ENCODE measurements at regions not wholly inside any gene's neighbourhood (a gene's known extent, or its start where the extent isn't known, plus 50 kb on each side); places are given as distances from the start of the nearest gene placed in this dataset.

DNA sequence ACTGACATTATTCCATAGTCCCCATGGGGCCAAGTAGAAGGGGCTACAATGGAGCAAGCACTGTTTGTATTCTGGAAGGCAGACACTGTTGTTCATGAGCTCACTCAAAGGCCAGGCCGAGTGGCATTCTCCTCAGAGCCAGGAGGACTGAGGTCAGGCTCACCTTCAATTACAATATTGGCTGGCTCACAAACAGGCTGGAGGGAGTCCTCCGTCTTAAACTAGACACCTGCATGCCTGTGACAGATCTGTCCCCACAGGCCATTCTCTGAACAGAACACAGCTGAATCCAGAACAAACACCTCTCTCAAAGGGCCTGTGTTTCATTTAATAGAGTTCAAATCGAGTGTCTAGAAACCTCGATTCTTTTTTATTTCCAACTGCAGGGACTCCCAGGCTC lies 347.4 kb upstream of the PPP2R3A start:
- no peak overlapping the region for H3K27ac ChIP-seq (ENCODE audit: low read depth in 1 of 2, low read length in 2 of 2)
- peaks cover 0 to 2% (median 0%) of the 10 kb centered on the region in 4 donors for H3K27me3 ChIP-seq (ENCODE audit: control insufficient read depth in 4 of 4, insufficient read depth in 4 of 4, low read length in 3 of 4)
- no peak overlapping the region for H3K4me3 ChIP-seq (ENCODE audit: low read depth in 1 of 3, low read length in 3 of 3)
- no peaks in the 10 kb centered on the region for H3K36me3 ChIP-seq (ENCODE audit: control insufficient read depth in 4 of 4, insufficient read depth in 3 of 4, low read depth in 1 of 4, low read length in 3 of 4)
- TF ChIP-seq, protein P1, sequence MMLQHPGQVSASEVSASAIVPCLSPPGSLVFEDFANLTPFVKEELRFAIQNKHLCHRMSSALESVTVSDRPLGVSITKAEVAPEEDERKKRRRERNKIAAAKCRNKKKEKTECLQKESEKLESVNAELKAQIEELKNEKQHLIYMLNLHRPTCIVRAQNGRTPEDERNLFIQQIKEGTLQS (IDR thresholded peaks at IDR 0.05), result no peak
- no peak for TF ChIP-seq RAD21 (IDR thresholded peaks at IDR 0.05)
- DNase-seq (ENCODE audit: low spot score), result no peak
- 83% methylated on average over 4 of the region's 4 CpGs for WGBS
- no peak overlapping the region for H3K9ac ChIP-seq (ENCODE audit: low read depth in 1 of 2, low read length in 2 of 2)
- H3K9me3 ChIP-seq (ENCODE audit: control insufficient read depth in 4 of 4, low read length in 3 of 4), result no peaks in the 10 kb centered on the region
- no peaks in the 10 kb centered on the region for H3K4me1 ChIP-seq (ENCODE audit: control insufficient read depth in 4 of 4, insufficient read depth in 4 of 4, low read length in 3 of 4)

DNA sequence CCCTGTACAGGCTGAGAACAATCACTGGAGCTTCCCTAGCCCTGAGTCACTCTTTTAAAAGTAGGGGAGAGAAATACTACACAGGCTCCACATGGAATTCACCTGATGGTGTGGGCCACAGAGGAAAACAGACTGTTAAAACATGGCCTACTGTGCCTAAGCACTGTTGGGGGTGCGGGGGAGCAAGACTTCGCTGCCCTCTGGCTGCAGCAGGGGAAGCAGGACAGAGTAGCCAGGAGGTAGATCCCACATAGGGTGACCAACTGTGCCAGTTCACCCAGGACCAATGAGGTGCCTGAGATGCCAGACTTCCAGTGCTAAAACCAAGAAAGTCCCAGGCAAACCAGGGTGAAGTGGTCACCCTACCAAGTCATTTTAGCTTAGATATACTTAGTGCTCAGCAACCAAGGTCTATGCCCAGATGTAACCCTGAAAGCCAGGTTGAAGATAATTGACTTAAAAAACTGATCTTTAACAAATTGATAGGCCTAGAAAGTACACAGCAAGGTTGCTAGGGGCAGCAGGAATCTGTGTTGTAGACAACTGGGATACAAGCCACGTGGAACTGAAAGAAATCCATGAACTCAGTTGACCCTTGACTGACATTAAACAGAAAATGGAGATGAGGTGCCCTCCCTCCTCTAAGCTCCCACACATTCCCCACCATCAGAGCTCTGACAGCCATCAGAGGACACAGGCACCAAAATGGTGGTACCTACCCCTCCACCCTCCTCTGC lies 344.2 kb upstream of the PPP2R3A start:
- no peaks in the 10 kb centered on the region for H3K9me3 ChIP-seq (ENCODE audit: control insufficient read depth in 4 of 4, low read length in 3 of 4)
- H3K9ac ChIP-seq (ENCODE audit: low read depth in 1 of 2, low read length in 2 of 2), result no peak overlapping the region
- no peaks in the 10 kb centered on the region for H3K36me3 ChIP-seq (ENCODE audit: control insufficient read depth in 4 of 4, insufficient read depth in 3 of 4, low read depth in 1 of 4, low read length in 3 of 4)
- no peak overlapping the region for H3K27ac ChIP-seq (ENCODE audit: low read depth in 1 of 2, low read length in 2 of 2)
- TF ChIP-seq TAF1 (conservative IDR thresholded peaks at IDR 0.05), result no peak
- no peak for TF ChIP-seq RXRA (IDR thresholded peaks at IDR 0.05)
- H3K4me1 ChIP-seq (ENCODE audit: control insufficient read depth in 4 of 4, insufficient read depth in 4 of 4, low read length in 3 of 4), result no peaks in the 10 kb centered on the region
- WGBS, result 71% methylated on average over 3 of the region's 3 CpGs
- H3K4me3 ChIP-seq (ENCODE audit: low read depth in 1 of 3, low read length in 3 of 3), result no peak overlapping the region
- DNase-seq (ENCODE audit: low spot score), result no peak
- peaks cover 0 to 2% (median 0%) of the 10 kb centered on the region in 4 donors for H3K27me3 ChIP-seq (ENCODE audit: control insufficient read depth in 4 of 4, insufficient read depth in 4 of 4, low read length in 3 of 4)

DNA sequence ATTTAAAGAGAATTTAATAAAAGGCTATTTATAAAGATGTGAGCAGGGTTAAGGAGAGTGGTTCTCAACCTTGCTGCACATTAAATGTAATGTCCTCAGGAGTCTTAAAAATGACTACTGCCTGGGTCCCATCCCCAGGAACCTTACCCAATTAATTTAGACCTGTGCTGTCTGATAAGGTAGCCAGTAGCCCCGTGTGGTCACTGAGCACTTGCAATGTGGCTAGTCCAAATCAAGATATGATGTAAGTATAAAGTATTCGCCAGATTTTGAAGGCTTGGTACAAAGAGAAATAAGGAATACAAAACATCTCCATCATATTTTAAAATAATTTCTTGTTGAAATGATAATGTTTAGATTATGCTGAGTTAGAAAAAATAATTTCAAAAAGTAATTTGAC lies 343.3 kb upstream of the PPP2R3A start:
- TF ChIP-seq MAX (IDR thresholded peaks at IDR 0.05) (no peak), CTCF (IDR thresholded peaks at IDR 0.05; ENCODE audit: low read depth, low read length, missing input control) (no peak), NR2F2 (IDR thresholded peaks at IDR 0.05) (no peak), HNF4G (IDR thresholded peaks at IDR 0.05) (no peak), RAD21 (IDR thresholded peaks at IDR 0.05) (no peak), HNF4A (conservative IDR thresholded peaks at IDR 0.05) (no peak), GABPA (IDR thresholded peaks at IDR 0.05 in 1 of 2, conservative IDR thresholded peaks at IDR 0.05 in 1 of 2) (no peak), TAF1 (conservative IDR thresholded peaks at IDR 0.05) (no peak), FOXA2 (IDR thresholded peaks at IDR 0.05) (no peak), SP1 (IDR thresholded peaks at IDR 0.05) (no peak), YY1 (IDR thresholded peaks at IDR 0.05) (no peak)
- TF ChIP-seq, protein P1 (IDR thresholded peaks at IDR 0.05), result no peak
- TF ChIP-seq, protein P2, sequence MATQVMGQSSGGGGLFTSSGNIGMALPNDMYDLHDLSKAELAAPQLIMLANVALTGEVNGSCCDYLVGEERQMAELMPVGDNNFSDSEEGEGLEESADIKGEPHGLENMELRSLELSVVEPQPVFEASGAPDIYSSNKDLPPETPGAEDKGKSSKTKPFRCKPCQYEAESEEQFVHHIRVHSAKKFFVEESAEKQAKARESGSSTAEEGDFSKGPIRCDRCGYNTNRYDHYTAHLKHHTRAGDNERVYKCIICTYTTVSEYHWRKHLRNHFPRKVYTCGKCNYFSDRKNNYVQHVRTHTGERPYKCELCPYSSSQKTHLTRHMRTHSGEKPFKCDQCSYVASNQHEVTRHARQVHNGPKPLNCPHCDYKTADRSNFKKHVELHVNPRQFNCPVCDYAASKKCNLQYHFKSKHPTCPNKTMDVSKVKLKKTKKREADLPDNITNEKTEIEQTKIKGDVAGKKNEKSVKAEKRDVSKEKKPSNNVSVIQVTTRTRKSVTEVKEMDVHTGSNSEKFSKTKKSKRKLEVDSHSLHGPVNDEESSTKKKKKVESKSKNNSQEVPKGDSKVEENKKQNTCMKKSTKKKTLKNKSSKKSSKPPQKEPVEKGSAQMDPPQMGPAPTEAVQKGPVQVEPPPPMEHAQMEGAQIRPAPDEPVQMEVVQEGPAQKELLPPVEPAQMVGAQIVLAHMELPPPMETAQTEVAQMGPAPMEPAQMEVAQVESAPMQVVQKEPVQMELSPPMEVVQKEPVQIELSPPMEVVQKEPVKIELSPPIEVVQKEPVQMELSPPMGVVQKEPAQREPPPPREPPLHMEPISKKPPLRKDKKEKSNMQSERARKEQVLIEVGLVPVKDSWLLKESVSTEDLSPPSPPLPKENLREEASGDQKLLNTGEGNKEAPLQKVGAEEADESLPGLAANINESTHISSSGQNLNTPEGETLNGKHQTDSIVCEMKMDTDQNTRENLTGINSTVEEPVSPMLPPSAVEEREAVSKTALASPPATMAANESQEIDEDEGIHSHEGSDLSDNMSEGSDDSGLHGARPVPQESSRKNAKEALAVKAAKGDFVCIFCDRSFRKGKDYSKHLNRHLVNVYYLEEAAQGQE (IDR thresholded peaks at IDR 0.05), result no peak
- Histone ChIP-seq H3K4me1 (ENCODE audit: control insufficient read depth in 4 of 4, insufficient read depth in 4 of 4, low read length in 3 of 4) (no peaks in the 10 kb centered on the region), H3K36me3 (ENCODE audit: control insufficient read depth in 4 of 4, insufficient read depth in 3 of 4, low read depth in 1 of 4, low read length in 3 of 4) (no peaks in the 10 kb centered on the region), H3K9me3 (ENCODE audit: control insufficient read depth in 4 of 4, low read length in 3 of 4) (no peaks in the 10 kb centered on the region), H3K27ac (ENCODE audit: low read depth in 1 of 2, low read length in 2 of 2) (no peak overlapping the region), H3K9ac (ENCODE audit: low read depth in 1 of 2, low read length in 2 of 2) (no peak overlapping the region), H3K27me3 (ENCODE audit: control insufficient read depth in 4 of 4, insufficient read depth in 4 of 4, low read length in 3 of 4) (peaks cover 0 to 2% (median 0%) of the 10 kb centered on the region in 4 donors), H3K4me3 (ENCODE audit: low read depth in 1 of 3, low read length in 3 of 3) (no peak overlapping the region)
- 87% methylated on average over 2 of the region's 2 CpGs for WGBS
- no peak for DNase-seq (ENCODE audit: low spot score)

Data from liver (tissue), 8 donors.